Smooth muscle cell of the brain vasculature (primary cell): ENCODE measurements at regions not wholly inside any gene's neighbourhood (a gene's known extent, or its start where the extent isn't known, plus 50 kb on each side); places are given as distances from the start of the nearest gene placed in this dataset.
"Not testable (repeated sequence)": the region's sequence is repeated elsewhere in the genome, so short reads cannot be mapped to it uniquely, and the experiment has no call there.

ENCODE experiments used
- DNase-seq: peaks from one replicate; pipeline ENCODE4 v3.0.0-alpha.2; 2012; ENCODE audit warnings: low read depth, low spot score

GRCh38 chr22:27307545-27308247 is 493.9 kb downstream of the MN1 start:
- DNase-seq = no peak

GRCh38 chr22:27308513-27308912 is 493.0 kb downstream of the MN1 start:
- no peak for DNase-seq

GRCh38 chr22:27309697-27310096 is 491.9 kb downstream of the MN1 start:
- no peak for DNase-seq

- no peak for DNase-seq
Observed at GRCh38 chr22:27310966-27311697, 490.4 kb downstream of the MN1 start.

GRCh38 chr22:27311698-27312550 is 489.6 kb downstream of the MN1 start:
- DNase-seq = no peak

- DNase-seq = no peak
Observed at GRCh38 chr22:27312565-27312964, 489.0 kb downstream of the MN1 start.

GRCh38 chr22:27312966-27313855 is 488.3 kb downstream of the MN1 start:
- DNase-seq = no peak

- no peak for DNase-seq
Observed at GRCh38 chr22:27314276-27314807, 487.2 kb downstream of the MN1 start.

GRCh38 chr22:27315833-27316232 is 485.7 kb downstream of the MN1 start:
- no peak for DNase-seq

GRCh38 chr22:27317096-27317495 is 484.5 kb downstream of the MN1 start:
- no peak for DNase-seq

GRCh38 chr22:27317971-27318428 is 483.6 kb downstream of the MN1 start:
- DNase-seq = no peak

GRCh38 chr22:27318516-27318915 is 483.0 kb downstream of the MN1 start:
- DNase-seq = no peak

- no peak for DNase-seq
Observed at GRCh38 chr22:27323661-27324060, 477.9 kb downstream of the MN1 start.

- not testable (repeated sequence) for DNase-seq
Observed at GRCh38 chr22:27324908-27325307, 476.6 kb downstream of the MN1 start.

- no peak for DNase-seq
Observed at GRCh38 chr22:27327497-27327896, 474.1 kb downstream of the MN1 start.

- no peak for DNase-seq
Observed at GRCh38 chr22:27327981-27328721, 473.4 kb downstream of the MN1 start.

GRCh38 chr22:27329131-27329850 is 472.3 kb downstream of the MN1 start:
- no peak for DNase-seq

- DNase-seq = no peak
Observed at GRCh38 chr22:27329966-27330645, 471.4 kb downstream of the MN1 start.
